ENCODE measurements at regions not wholly inside any gene's neighbourhood (a gene's known extent, or its start where the extent isn't known, plus 50 kb on each side); places are given as distances from the start of the nearest gene placed in this dataset.

- TF ChIP-seq, protein P1, sequence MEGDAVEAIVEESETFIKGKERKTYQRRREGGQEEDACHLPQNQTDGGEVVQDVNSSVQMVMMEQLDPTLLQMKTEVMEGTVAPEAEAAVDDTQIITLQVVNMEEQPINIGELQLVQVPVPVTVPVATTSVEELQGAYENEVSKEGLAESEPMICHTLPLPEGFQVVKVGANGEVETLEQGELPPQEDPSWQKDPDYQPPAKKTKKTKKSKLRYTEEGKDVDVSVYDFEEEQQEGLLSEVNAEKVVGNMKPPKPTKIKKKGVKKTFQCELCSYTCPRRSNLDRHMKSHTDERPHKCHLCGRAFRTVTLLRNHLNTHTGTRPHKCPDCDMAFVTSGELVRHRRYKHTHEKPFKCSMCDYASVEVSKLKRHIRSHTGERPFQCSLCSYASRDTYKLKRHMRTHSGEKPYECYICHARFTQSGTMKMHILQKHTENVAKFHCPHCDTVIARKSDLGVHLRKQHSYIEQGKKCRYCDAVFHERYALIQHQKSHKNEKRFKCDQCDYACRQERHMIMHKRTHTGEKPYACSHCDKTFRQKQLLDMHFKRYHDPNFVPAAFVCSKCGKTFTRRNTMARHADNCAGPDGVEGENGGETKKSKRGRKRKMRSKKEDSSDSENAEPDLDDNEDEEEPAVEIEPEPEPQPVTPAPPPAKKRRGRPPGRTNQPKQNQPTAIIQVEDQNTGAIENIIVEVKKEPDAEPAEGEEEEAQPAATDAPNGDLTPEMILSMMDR (conservative IDR thresholded peaks at IDR 0.05): no peak
- TF ChIP-seq ZFX (IDR thresholded peaks at IDR 0.05): no peak
Observed at GRCh38 chr11:15720460-15720859, 605.7 kb downstream of the INSC start.
